CD4-positive, alpha-beta T cell treated with Interleukin-1 beta for 1 hour (primary cell): ENCODE measurements at regions not wholly inside any gene's neighbourhood (a gene's known extent, or its start where the extent isn't known, plus 50 kb on each side); places are given as distances from the start of the nearest gene placed in this dataset.
"Not testable (repeated sequence)": the region's sequence is repeated elsewhere in the genome, so short reads cannot be mapped to it uniquely, and the experiment has no call there.

Experiments
- DNase-seq, 2 donors: peaks; one replicate each; pipeline ENCODE4 v3.0.0-alpha.2; 2020 to 2022

GRCh38 chr9:74036549-74037231, 460.4 kb upstream of the RORB start:
- no peak for DNase-seq

- DNase-seq: no peak
Observed at GRCh38 chr9:74037274-74037673, 459.9 kb upstream of the RORB start.

GRCh38 chr9:74041588-74041987, 455.5 kb upstream of the RORB start:
- no peak for DNase-seq

- no peak for DNase-seq
Observed at GRCh38 chr9:74044844-74045243, 452.3 kb upstream of the RORB start.

- no peak for DNase-seq
Observed at GRCh38 chr9:74056023-74056422, 441.1 kb upstream of the RORB start.

GRCh38 chr9:74057051-74057450, 440.1 kb upstream of the RORB start:
- not testable (repeated sequence) for DNase-seq

GRCh38 chr9:74064702-74065101, 432.4 kb upstream of the RORB start:
- DNase-seq: no peak

- no peak for DNase-seq
Observed at GRCh38 chr9:74066128-74066527, 431.0 kb upstream of the RORB start.

- no peak for DNase-seq
Observed at GRCh38 chr9:74066605-74067004, 430.5 kb upstream of the RORB start.

GRCh38 chr9:74071502-74071901, 425.6 kb upstream of the RORB start:
- DNase-seq: no peak

- DNase-seq: no peak
Observed at GRCh38 chr9:74073897-74074296, 423.2 kb upstream of the RORB start.

- no peak for DNase-seq
Observed at GRCh38 chr9:74078647-74079046, 418.5 kb upstream of the RORB start.

- not testable (repeated sequence) for DNase-seq
Observed at GRCh38 chr9:74080652-74081051, 416.5 kb upstream of the RORB start.

GRCh38 chr9:74083681-74084433, 413.3 kb upstream of the RORB start:
- DNase-seq: no peak

- DNase-seq: not testable (repeated sequence)
Observed at GRCh38 chr9:74085384-74086037, 411.6 kb upstream of the RORB start.

GRCh38 chr9:74090921-74091320, 406.2 kb upstream of the RORB start:
- not testable (repeated sequence) for DNase-seq

GRCh38 chr9:74092491-74092834, 404.7 kb upstream of the RORB start:
- DNase-seq: no peak

- DNase-seq: not testable (repeated sequence)
Observed at GRCh38 chr9:74094037-74094436, 403.1 kb upstream of the RORB start.

- no peak for DNase-seq
Observed at GRCh38 chr9:74094766-74095165, 402.4 kb upstream of the RORB start.

GRCh38 chr9:74095925-74096324, 401.2 kb upstream of the RORB start:
- DNase-seq: no peak

- DNase-seq: no peak
Observed at GRCh38 chr9:74096420-74096819, 400.7 kb upstream of the RORB start.

GRCh38 chr9:74100042-74100441, 397.1 kb upstream of the RORB start:
- no peak for DNase-seq

- DNase-seq: not testable (repeated sequence)
Observed at GRCh38 chr9:74102148-74102547, 395.0 kb upstream of the RORB start.

- DNase-seq: no peak
Observed at GRCh38 chr9:74102702-74103101, 394.4 kb upstream of the RORB start.
